B cell (primary cell): ENCODE measurements at regions not wholly inside any gene's neighbourhood (a gene's known extent, or its start where the extent isn't known, plus 50 kb on each side); places are given as distances from the start of the nearest gene placed in this dataset.

Experiments
- ATAC-seq: fragments of 200-7000 bp; cut with Tn5 transposase; one replicate; pipeline ENCODE4 v1.10.0; 2021; ENCODE audit warnings: low read depth, mild to moderate bottlenecking, moderate number of reproducible peaks, moderate library complexity
- CTCF ChIA-PET: fragments of 350-600 bp; sonication (Branson Sonifier 250); formaldehyde crosslinking; loops from one replicate; lab custom pipeline; 2021; ENCODE audit warnings: antibody characterized with exemption, inconsistent platforms; lab: Charles Lee
- POLR2A ChIA-PET: fragments of 350-600 bp; sonication (Branson Sonifier 250); formaldehyde crosslinking; loops from one replicate; lab custom pipeline; 2021; ENCODE audit warnings: antibody characterized with exemption; lab: Charles Lee
- DNase-seq: peaks from one replicate; pipeline ENCODE4 v3.0.0; 2013
- H2AFZ ChIP-seq: 2 replicates; pipeline ENCODE4 v1.6.1; 2012; ENCODE audit warnings: mild to moderate bottlenecking, low read depth, low read length; ENCODE audit not compliant: insufficient read depth, poor library complexity, severe bottlenecking
- H3K27ac ChIP-seq, 2 donors: 1 replicate in 1 of 2; 2 replicates in 1 of 2; pipeline ENCODE4 v1.5.1; 2012 to 2013; ENCODE audit warnings: low read length in 2 of 2, mild to moderate bottlenecking in 2 of 2, moderate library complexity in 1 of 2
- H3K27me3 ChIP-seq, 4 experiments: fragments of 200-600 bp in 1 of 4; sonication (generic) in 1 of 4; replicated peaks in 1 of 4; 1 replicate in 2 of 4; 2 replicates in 2 of 4; pipeline versions ENCODE4 v1.6.1 to v1.7.0; 2013 to 2016; ENCODE audit warnings: low read length in 3 of 4, mild to moderate bottlenecking in 2 of 4, mixed read lengths in 1 of 4, moderate library complexity in 1 of 4; ENCODE audit not compliant: insufficient read depth in 4 of 4, control insufficient read depth in 3 of 4; ENCODE audit errors: control extremely low read depth in 1 of 4
- H3K36me3 ChIP-seq, 2 experiments: replicated peaks in 1 of 2; 1 replicate in 1 of 2; 2 replicates in 1 of 2; pipeline versions ENCODE4 v1.6.1 to v1.7.1; 2013; ENCODE audit warnings: low read length in 1 of 2; ENCODE audit not compliant: insufficient read depth in 2 of 2, control insufficient read depth in 1 of 2; ENCODE audit errors: control extremely low read depth in 1 of 2, extremely low read depth in 1 of 2
- H3K4me1 ChIP-seq, 2 donors: fragments of 200-600 bp in 1 of 2; sonication (generic) in 1 of 2; 1 replicate in 1 of 2; 2 replicates in 1 of 2; pipeline versions ENCODE4 v1.5.1 to v1.6.1; 2013 to 2017; ENCODE audit warnings: low read length in 2 of 2; ENCODE audit not compliant: control insufficient read depth in 2 of 2, insufficient read depth in 2 of 2
- H3K4me2 ChIP-seq: replicated peaks from 2 replicates; pipeline ENCODE3; 2012; ENCODE audit warnings: mild to moderate bottlenecking, low read depth, low read length; ENCODE audit not compliant: poor library complexity, severe bottlenecking
- H3K4me3 ChIP-seq, 5 experiments: fragments of 200-600 bp in 1 of 5; sonication (generic) in 1 of 5; 1 replicate in 3 of 5; 2 replicates in 2 of 5; pipeline versions ENCODE4 v1.5.1 to v1.7.0; 2011 to 2016; ENCODE audit warnings: low read length in 4 of 5, mild to moderate bottlenecking in 4 of 5, low read depth in 2 of 5, control low read depth in 1 of 5, moderate library complexity in 1 of 5; ENCODE audit not compliant: insufficient read depth in 1 of 5; ENCODE audit errors: control extremely low read depth in 1 of 5, extremely low read depth in 1 of 5
- H3K79me2 ChIP-seq: fragments of 200-600 bp; sonication (generic); one replicate; pipeline ENCODE4 v1.6.0; 2016; ENCODE audit warnings: low read length; ENCODE audit not compliant: control insufficient read depth, insufficient read depth
- H3K9ac ChIP-seq: fragments of 200-600 bp; sonication (generic); 2 replicates; pipeline ENCODE4 v1.6.1; 2017; ENCODE audit warnings: mild to moderate bottlenecking, low read length, moderate library complexity
- H3K9me3 ChIP-seq, 3 donors: one replicate each; pipeline versions ENCODE4 v1.6.1 to v1.7.1; 2013; ENCODE audit warnings: low read length in 2 of 3; ENCODE audit not compliant: control insufficient read depth in 2 of 3, insufficient read depth in 1 of 3; ENCODE audit errors: control extremely low read depth in 1 of 3
- H4K20me1 ChIP-seq: 2 replicates; pipeline ENCODE4 v1.6.0; 2012; ENCODE audit warnings: mild to moderate bottlenecking, low read length; ENCODE audit not compliant: insufficient read depth, control insufficient read depth, poor library complexity, severe bottlenecking
- H3K27ac Mint-ChIP-seq: one replicate; pipeline ENCODE4 v1.8.0; 2021; ENCODE audit warnings: mixed read lengths
- H3K27me3 Mint-ChIP-seq: one replicate; pipeline ENCODE4 v1.8.0; 2021; ENCODE audit warnings: mixed read lengths
- H3K4me1 Mint-ChIP-seq: one replicate; pipeline ENCODE4 v1.8.0; 2021; ENCODE audit warnings: mixed read lengths
- H3K4me3 Mint-ChIP-seq: one replicate; pipeline ENCODE4 v1.8.0; 2021; ENCODE audit warnings: mixed read lengths
- H3K9me3 Mint-ChIP-seq: one replicate; pipeline ENCODE4 v1.8.0; 2022; ENCODE audit warnings: mixed read lengths; ENCODE audit not compliant: insufficient read depth
- EZH2 ChIP-seq: IDR thresholded peaks from 2 replicates; pipeline ENCODE4 v1.6.1; 2012; ENCODE audit warnings: borderline replicate concordance, low read depth, mild to moderate bottlenecking, moderate library complexity, low read length; ENCODE audit not compliant: insufficient read depth, poor library complexity, severe bottlenecking
- WGBS: methylation state at CpG from one replicate; pipeline ENCODE4 v1.1.5; 2013; ENCODE audit warnings: missing lambda C conversion rate; ENCODE audit not compliant: insufficient coverage; 5-methylcytosine and 5-hydroxymethylcytosine counted together
- intact Hi-C: fragments of 100-400 bp; cut with micrococcal nuclease; formaldehyde crosslinking; loops from one replicate; pipeline ENCODE4 v1.10.0; 2022
- TF ChIP-seq, protein P1 (sequence below): fragments of 200-600 bp; IDR thresholded peaks from one replicate; pipeline ENCODE4 v1.8.0; 2022; ENCODE audit warnings: antibody characterized with exemption, mild to moderate bottlenecking

DNA sequence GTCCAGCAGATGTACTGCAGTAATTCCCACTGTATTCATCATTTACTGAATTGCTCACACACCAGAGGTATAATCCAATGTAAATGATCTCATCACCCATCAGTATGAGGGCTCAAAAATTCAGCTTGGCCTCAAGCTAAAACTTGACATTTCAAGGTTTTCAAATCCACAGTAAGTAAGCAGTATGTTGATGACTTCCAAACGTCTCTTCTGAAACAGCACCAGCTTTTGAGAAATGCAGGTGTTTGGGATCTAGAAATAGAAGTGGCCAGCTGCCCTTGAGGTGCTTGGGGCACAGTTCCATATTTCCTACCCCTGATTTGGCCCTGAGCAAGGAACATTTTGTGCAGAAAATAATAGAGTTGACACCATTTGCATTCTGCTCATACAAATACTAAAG is 388.0 kb upstream of the TUSC1 start:
- no peak overlapping the region for H3K27ac ChIP-seq
- no peaks in the 10 kb centered on the region for H3K4me1 ChIP-seq
- H3K4me3 Mint-ChIP-seq, result no peak overlapping the region
- no peaks in the 10 kb centered on the region for H3K79me2 ChIP-seq
- no peaks in the 10 kb centered on the region for H3K9me3 ChIP-seq
- no peak for DNase-seq
- no peaks in the 10 kb centered on the region for H3K27me3 ChIP-seq
- no peak overlapping the region for H3K9ac ChIP-seq
- no peaks in the 10 kb centered on the region for H4K20me1 ChIP-seq
- ChIA-PET POLR2A (no interaction called here), CTCF (interaction anchor here (0.6 kb wide), 1 partner anchor 28 kb away, joined by 4 read pairs; no protein-coding TSS in a partner anchor)
- ATAC-seq, result no peak
- H3K27ac Mint-ChIP-seq, result no peak overlapping the region
- H3K4me3 ChIP-seq, result no peak overlapping the region
- TF ChIP-seq EZH2, result no peak
- TF ChIP-seq, protein P1, sequence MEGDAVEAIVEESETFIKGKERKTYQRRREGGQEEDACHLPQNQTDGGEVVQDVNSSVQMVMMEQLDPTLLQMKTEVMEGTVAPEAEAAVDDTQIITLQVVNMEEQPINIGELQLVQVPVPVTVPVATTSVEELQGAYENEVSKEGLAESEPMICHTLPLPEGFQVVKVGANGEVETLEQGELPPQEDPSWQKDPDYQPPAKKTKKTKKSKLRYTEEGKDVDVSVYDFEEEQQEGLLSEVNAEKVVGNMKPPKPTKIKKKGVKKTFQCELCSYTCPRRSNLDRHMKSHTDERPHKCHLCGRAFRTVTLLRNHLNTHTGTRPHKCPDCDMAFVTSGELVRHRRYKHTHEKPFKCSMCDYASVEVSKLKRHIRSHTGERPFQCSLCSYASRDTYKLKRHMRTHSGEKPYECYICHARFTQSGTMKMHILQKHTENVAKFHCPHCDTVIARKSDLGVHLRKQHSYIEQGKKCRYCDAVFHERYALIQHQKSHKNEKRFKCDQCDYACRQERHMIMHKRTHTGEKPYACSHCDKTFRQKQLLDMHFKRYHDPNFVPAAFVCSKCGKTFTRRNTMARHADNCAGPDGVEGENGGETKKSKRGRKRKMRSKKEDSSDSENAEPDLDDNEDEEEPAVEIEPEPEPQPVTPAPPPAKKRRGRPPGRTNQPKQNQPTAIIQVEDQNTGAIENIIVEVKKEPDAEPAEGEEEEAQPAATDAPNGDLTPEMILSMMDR, result no peak
- no peaks in the 10 kb centered on the region for H3K4me1 Mint-ChIP-seq
- H3K9me3 Mint-ChIP-seq, result no peaks in the 10 kb centered on the region
- WGBS, result 83% methylated on average over 1 of the region's 1 CpG
- intact Hi-C loops, result no loop called here
- H3K27me3 Mint-ChIP-seq, result no peaks in the 10 kb centered on the region
- no peaks in the 10 kb centered on the region for H3K36me3 ChIP-seq
- no peak overlapping the region for H3K4me2 ChIP-seq
- no peak overlapping the region for H2AFZ ChIP-seq

DNA sequence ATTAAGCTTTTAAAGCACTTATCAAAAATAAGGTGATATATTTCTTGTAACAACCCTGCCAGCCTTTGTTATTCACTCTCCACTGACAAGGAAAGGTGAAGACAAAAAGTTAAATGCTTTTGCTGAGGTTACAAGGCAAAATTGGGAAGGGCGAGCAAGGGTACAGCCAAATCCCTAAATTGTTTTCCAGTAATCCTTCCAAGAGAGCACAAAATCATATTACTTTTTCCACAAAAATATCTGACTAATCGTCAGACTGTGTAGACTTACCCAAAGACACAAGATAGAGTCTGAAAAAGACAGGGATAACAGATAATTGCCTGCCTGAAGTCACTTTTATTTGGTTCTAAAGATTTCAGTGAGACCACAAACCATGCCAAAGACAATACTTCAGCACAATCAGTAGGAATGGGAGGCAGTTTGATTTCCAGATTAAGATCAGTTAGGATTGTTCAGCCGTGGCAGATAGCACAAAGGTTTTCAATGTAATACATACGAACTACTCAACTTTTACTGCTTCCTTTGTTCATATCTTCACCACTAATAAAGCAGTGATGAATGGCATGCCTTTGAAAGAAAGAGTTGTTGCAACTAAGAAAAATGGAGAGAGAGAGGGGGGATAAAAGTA is 383.8 kb upstream of the TUSC1 start:
- Histone ChIP-seq H3K27ac (no peak overlapping the region), H3K9me3 (no peaks in the 10 kb centered on the region), H3K27me3 (no peaks in the 10 kb centered on the region), H3K4me3 (no peak overlapping the region), H3K36me3 (no peaks in the 10 kb centered on the region), H2AFZ (no peak overlapping the region), H4K20me1 (no peaks in the 10 kb centered on the region), H3K79me2 (no peaks in the 10 kb centered on the region), H3K9ac (no peak overlapping the region), H3K4me2 (no peak overlapping the region), H3K4me1 (no peaks in the 10 kb centered on the region)
- ATAC-seq (no peak), DNase-seq (no peak)
- no peaks in the 10 kb centered on the region for H3K9me3 Mint-ChIP-seq
- no peak overlapping the region for H3K4me3 Mint-ChIP-seq
- intact Hi-C loops, result no loop called here
- H3K27me3 Mint-ChIP-seq, result no peaks in the 10 kb centered on the region
- no CpG with 5 or more reads among the region's 4 CpGs for WGBS
- POLR2A ChIA-PET, result no interaction called here
- TF ChIP-seq EZH2, result no peak
- TF ChIP-seq, protein P1, result no peak
- H3K27ac Mint-ChIP-seq, result no peak overlapping the region
- H3K4me1 Mint-ChIP-seq, result no peaks in the 10 kb centered on the region
- CTCF ChIA-PET, result no interaction called here
